T-helper 2 cell treated with Interferon-gamma antibody and Interleukin-4, amounts not matched to agents 5 μg/mL and 100 μg/mL, for 36 hours (primary cell): ENCODE measurements at regions not wholly inside any gene's neighbourhood (a gene's known extent, or its start where the extent isn't known, plus 50 kb on each side); places are given as distances from the start of the nearest gene placed in this dataset.

Experiments used
- DNase-seq: peaks from one replicate; pipeline ENCODE4 v3.0.0; 2021; ENCODE audit warnings: low spot score
- H3K27ac Mint-ChIP-seq: one replicate; pipeline ENCODE4 v1.8.0; 2021; ENCODE audit warnings: mild to moderate bottlenecking, mixed read lengths
- H3K27me3 Mint-ChIP-seq: one replicate; pipeline ENCODE4 v1.8.0; 2021; ENCODE audit warnings: low read depth, mixed read lengths
- H3K36me3 Mint-ChIP-seq: one replicate; pipeline ENCODE4 v1.8.0; 2021; ENCODE audit warnings: low read depth, mixed read lengths
- H3K4me1 Mint-ChIP-seq: one replicate; pipeline ENCODE4 v1.8.0; 2021; ENCODE audit warnings: low read depth, mixed read lengths
- H3K4me3 Mint-ChIP-seq: one replicate; pipeline ENCODE4 v1.8.0; 2022; ENCODE audit warnings: mild to moderate bottlenecking, moderate library complexity, mixed read lengths
- H3K9me3 Mint-ChIP-seq: one replicate; pipeline ENCODE4 v1.8.0; 2021; ENCODE audit warnings: mixed read lengths

- Mint-ChIP-seq H3K27me3 (peaks cover 23% of the 10 kb centered on the region), H3K4me1 (no peaks in the 10 kb centered on the region), H3K9me3 (no peaks in the 10 kb centered on the region)
Observed at GRCh38 chr3:193940526-193940925, 195.4 kb upstream of the HES1 start.

GRCh38 chr3:193941486-193941885 lies 194.5 kb upstream of the HES1 start:
- Mint-ChIP-seq H3K4me1 (no peaks in the 10 kb centered on the region), H3K36me3 (no peaks in the 10 kb centered on the region), H3K27ac (no peak overlapping the region), H3K9me3 (no peaks in the 10 kb centered on the region), H3K27me3 (peaks cover 14% of the 10 kb centered on the region), H3K4me3 (no peak overlapping the region)
- DNase-seq = no peak

More at GRCh38 chr3:193940526-193940925, 195.4 kb upstream of the HES1 start:
- Mint-ChIP-seq H3K4me3 (no peak overlapping the region), H3K27ac (no peak overlapping the region), H3K36me3 (no peaks in the 10 kb centered on the region)
- DNase-seq = no peak

DNA sequence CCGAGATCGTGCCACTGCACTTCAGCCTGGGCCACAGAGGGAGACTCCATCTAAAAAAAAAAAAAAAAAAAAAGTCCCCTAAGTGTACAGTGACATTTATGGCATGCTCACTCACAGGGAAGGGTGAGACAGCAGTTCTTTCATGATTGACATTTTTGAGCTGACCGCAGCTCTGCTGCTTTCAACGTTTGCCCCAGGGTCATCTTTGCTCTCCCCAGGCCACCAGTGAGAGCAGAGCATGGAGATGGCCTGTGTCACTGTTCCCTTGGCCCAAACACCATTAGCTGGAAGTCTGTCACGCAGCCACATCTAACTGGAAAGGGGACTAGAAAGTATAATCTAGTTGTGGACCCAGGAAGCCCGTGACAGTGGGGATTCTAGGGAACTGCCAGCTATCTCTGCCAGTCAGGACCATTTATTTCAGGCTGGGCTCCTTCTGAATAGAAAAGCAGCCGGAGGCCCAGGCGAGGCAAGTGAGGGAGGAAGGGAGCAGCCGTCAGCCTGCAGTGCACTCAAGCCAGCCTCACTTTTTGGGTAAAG lies 193.4 kb upstream of the HES1 start:
- H3K36me3 Mint-ChIP-seq = no peaks in the 10 kb centered on the region
- H3K4me3 Mint-ChIP-seq = no peak overlapping the region
- H3K9me3 Mint-ChIP-seq = no peaks in the 10 kb centered on the region
- no peaks in the 10 kb centered on the region for H3K4me1 Mint-ChIP-seq
- DNase-seq = no peak
- peaks cover 10% of the 10 kb centered on the region for H3K27me3 Mint-ChIP-seq
- no peak overlapping the region for H3K27ac Mint-ChIP-seq

DNA sequence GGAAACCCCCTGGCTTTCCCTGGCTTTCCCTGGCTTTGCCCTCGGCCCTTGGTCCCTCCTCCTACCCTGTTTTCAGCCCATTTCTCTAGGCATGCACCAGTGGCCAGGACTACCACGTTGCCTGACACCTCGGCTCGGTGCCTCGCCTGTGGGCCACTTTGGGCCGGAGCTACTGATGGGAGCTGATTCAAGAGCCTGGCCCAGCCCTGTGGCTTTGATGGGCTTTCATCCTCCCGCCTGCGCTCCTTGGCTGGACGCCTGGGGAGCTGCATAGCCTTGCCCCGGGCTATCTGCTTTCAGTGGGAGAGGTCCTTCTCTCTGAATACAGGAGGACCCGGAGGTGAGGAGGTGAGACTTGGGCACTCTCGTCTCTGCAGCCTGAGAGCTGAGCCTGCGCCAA lies 192.7 kb upstream of the HES1 start:
- Mint-ChIP-seq H3K4me3 (no peak overlapping the region), H3K4me1 (no peaks in the 10 kb centered on the region), H3K9me3 (no peaks in the 10 kb centered on the region), H3K27ac (no peak overlapping the region), H3K27me3 (peaks cover 8% of the 10 kb centered on the region), H3K36me3 (no peaks in the 10 kb centered on the region)
- no peak for DNase-seq

- H3K27me3 Mint-ChIP-seq = peaks cover 8% of the 10 kb centered on the region
- H3K4me3 Mint-ChIP-seq = no peak overlapping the region
- H3K4me1 Mint-ChIP-seq = no peaks in the 10 kb centered on the region
- no peaks in the 10 kb centered on the region for H3K9me3 Mint-ChIP-seq
- no peak overlapping the region for H3K27ac Mint-ChIP-seq
- no peaks in the 10 kb centered on the region for H3K36me3 Mint-ChIP-seq
- DNase-seq = no peak
Observed at GRCh38 chr3:193943851-193944517, 192.0 kb upstream of the HES1 start.

GRCh38 chr3:193944518-193944884 lies 191.4 kb upstream of the HES1 start:
- Mint-ChIP-seq H3K27ac (no peak overlapping the region), H3K9me3 (no peaks in the 10 kb centered on the region), H3K4me3 (no peak overlapping the region), H3K27me3 (peaks cover 11% of the 10 kb centered on the region), H3K4me1 (no peaks in the 10 kb centered on the region), H3K36me3 (no peaks in the 10 kb centered on the region)
- DNase-seq = no peak

GRCh38 chr3:193945143-193945542 lies 190.8 kb upstream of the HES1 start:
- Mint-ChIP-seq H3K4me1 (no peaks in the 10 kb centered on the region), H3K4me3 (no peak overlapping the region), H3K9me3 (no peaks in the 10 kb centered on the region), H3K27ac (no peak overlapping the region), H3K27me3 (peaks cover 11% of the 10 kb centered on the region), H3K36me3 (no peaks in the 10 kb centered on the region)
- DNase-seq = no peak

DNA sequence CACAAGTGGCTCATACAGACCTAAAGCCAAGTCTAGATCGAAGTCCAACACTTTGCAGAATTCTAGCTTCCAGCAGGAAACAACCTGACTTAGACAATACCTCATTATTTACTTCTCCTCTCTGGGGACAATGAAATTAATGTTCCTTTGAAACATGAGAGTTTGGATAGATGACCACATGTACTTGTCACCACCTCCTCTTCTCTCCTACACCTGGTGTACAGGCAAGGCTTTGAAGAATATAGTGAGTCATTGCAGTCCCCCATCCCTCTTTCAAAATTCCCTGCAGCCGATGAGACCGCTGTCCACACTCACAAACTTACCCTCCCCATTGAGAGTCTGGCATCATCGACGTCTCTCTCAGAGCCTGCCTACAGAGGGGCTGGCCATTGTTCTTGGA lies 189.0 kb upstream of the HES1 start:
- DNase-seq = no peak
- Mint-ChIP-seq H3K27me3 (peaks cover 21% of the 10 kb centered on the region), H3K9me3 (no peaks in the 10 kb centered on the region), H3K27ac (no peak overlapping the region), H3K4me1 (no peaks in the 10 kb centered on the region), H3K36me3 (no peaks in the 10 kb centered on the region), H3K4me3 (no peak overlapping the region)

DNA sequence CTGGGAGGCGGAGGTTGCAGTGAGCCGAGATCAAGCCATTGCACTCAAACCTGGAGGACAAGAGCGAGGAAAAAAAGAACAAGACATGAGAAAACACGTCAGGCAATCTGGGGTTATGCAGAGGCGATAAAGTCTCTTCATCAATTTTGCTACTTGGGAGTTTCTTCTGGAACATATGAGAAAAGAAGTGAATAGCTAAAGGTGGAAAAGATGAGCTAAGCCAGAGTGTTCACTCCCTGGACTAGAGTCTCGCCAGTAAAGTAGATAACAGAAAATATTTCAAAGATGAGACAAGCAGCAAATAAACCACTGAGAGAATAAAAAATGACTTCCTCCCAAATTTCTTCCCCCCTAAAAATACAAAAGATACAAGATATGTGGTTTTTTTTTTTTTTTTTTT lies 188.4 kb upstream of the HES1 start:
- no peak overlapping the region for H3K27ac Mint-ChIP-seq
- H3K4me1 Mint-ChIP-seq = no peaks in the 10 kb centered on the region
- H3K9me3 Mint-ChIP-seq = no peaks in the 10 kb centered on the region
- DNase-seq = no peak
- H3K36me3 Mint-ChIP-seq = no peaks in the 10 kb centered on the region
- peaks cover 21% of the 10 kb centered on the region for H3K27me3 Mint-ChIP-seq
- no peak overlapping the region for H3K4me3 Mint-ChIP-seq

- peaks cover 21% of the 10 kb centered on the region for H3K27me3 Mint-ChIP-seq
- no peaks in the 10 kb centered on the region for H3K9me3 Mint-ChIP-seq
- no peak overlapping the region for H3K27ac Mint-ChIP-seq
- no peak for DNase-seq
- no peak overlapping the region for H3K4me3 Mint-ChIP-seq
- no peaks in the 10 kb centered on the region for H3K4me1 Mint-ChIP-seq
- no peaks in the 10 kb centered on the region for H3K36me3 Mint-ChIP-seq
Observed at GRCh38 chr3:193948459-193948858, 187.5 kb upstream of the HES1 start.

DNA sequence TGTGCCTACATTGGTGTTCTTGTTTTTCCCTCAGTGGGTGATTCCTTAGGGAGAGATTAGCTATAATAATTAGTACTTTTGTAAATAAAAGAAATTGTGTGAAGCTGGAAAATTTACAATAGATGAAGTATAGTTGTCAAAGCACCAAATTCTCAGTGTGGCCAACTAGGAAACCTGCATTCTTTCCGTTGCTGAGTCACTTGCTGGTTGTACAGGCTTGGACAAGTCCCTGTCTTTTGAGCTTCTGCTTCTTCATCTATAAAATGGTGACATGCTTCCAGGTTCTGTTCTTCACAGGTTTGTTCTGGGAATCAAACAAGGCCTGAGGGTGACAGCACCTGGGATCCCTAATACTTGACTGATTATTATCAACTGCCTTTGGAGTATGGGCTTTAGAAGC lies 184.1 kb upstream of the HES1 start:
- Mint-ChIP-seq H3K36me3 (no peaks in the 10 kb centered on the region), H3K4me3 (no peak overlapping the region), H3K27ac (no peak overlapping the region), H3K9me3 (peaks cover 17% of the 10 kb centered on the region), H3K27me3 (peaks cover 32% of the 10 kb centered on the region), H3K4me1 (no peaks in the 10 kb centered on the region)
- no peak for DNase-seq

DNA sequence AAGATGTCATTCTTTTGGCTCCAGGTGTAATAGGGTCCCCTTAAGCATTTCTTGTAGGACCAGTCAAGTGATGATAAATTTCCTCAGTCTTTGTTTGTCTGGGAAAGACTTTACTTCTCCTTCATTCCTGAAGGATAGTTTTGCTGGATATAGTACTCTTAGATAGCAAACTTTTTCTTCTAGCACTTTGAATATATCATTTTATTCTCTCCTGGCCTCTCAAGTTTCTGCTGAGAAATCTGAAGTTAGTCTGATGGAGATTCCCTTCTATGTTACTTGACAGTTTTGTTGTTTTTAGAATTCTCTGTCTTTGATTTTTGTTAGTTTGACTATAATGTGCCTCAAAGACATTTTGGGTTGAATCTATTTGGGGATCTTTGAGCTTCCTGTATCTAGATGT lies 181.2 kb upstream of the HES1 start:
- Mint-ChIP-seq H3K27me3 (peaks cover 27% of the 10 kb centered on the region), H3K9me3 (peaks cover 17% of the 10 kb centered on the region), H3K4me3 (no peak overlapping the region), H3K36me3 (no peaks in the 10 kb centered on the region), H3K4me1 (no peaks in the 10 kb centered on the region), H3K27ac (no peak overlapping the region)
- no peak for DNase-seq

- Mint-ChIP-seq H3K9me3 (peaks cover 17% of the 10 kb centered on the region), H3K36me3 (no peaks in the 10 kb centered on the region)
Observed at GRCh38 chr3:193955719-193956118, 180.2 kb upstream of the HES1 start.

DNA sequence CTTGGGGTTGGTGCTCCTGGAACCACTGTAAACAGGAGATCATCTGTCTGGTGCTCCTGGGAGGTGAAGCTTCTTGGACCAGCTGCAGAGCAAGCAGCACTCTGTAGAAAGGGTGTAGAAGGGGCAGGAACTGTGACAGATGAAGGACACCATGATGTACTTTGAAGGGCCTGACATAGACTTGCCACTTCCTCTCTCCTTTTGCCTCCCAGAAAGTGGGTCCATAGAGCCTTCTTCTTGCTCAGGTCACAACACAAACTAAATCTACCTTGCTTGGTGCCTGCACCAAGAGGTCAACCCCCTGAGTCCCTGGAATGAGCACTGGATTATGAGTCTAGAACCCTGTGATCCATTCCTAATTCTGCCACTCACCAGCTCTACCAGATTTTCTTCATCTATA lies 176.1 kb upstream of the HES1 start:
- no peaks in the 10 kb centered on the region for H3K36me3 Mint-ChIP-seq
- H3K4me1 Mint-ChIP-seq = peaks cover 12% of the 10 kb centered on the region
- H3K9me3 Mint-ChIP-seq = peaks cover 12% of the 10 kb centered on the region
- H3K27me3 Mint-ChIP-seq = peaks cover 59% of the 10 kb centered on the region
- no peak overlapping the region for H3K27ac Mint-ChIP-seq
- no peak for DNase-seq
- no peak overlapping the region for H3K4me3 Mint-ChIP-seq

More at GRCh38 chr3:193955719-193956118, 180.2 kb upstream of the HES1 start:
- H3K27me3 Mint-ChIP-seq = peaks cover 35% of the 10 kb centered on the region
- DNase-seq = no peak
- no peak overlapping the region for H3K4me3 Mint-ChIP-seq
- H3K4me1 Mint-ChIP-seq = no peaks in the 10 kb centered on the region
- H3K27ac Mint-ChIP-seq = no peak overlapping the region
